ENCODE measurements at regions not wholly inside any gene's neighbourhood (a gene's known extent, or its start where the extent isn't known, plus 50 kb on each side); places are given as distances from the start of the nearest gene placed in this dataset.

DNA sequence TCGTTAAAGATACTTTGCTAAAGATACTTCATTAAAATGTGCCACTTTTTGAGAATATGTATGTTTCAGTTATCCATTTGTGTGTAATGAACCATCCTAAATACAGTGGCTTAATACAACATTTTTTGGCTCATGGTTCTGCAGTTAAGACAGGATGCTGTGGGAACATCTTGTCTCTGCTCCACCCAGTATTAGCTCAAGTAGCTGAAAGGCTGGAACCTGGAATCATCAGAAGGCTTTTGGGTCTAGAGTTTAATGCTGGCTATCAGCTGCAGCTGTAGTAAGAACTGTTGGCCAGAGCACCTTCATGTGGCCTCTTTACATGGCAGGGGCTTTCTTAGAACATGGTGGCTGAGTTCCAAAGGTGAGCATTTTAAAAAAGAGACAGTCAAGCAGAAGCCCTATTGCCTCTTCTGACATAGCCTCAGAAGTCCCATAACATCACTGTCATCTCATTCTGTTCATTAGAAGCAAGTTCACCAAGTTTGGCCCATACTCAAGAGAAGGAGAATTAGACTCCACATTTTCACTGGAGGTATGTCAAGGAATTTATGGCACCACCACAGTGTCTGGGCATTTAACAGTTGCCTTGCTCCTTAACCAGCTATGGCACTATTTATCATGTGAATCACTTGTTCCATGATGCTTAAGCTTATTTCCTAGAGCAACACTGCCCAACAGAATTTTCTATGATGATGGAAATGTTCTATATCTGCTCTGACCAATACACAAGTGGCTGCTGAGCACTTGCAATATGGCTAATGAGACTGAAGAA is 70.4 kb upstream of the PDZRN3 start:
- ChIA-PET POLR2A (no interaction called here), CTCF (interaction anchor here (1.1 kb wide), 1 partner anchor 13 kb away, joined by 6 read pairs; no protein-coding TSS in a partner anchor)
- DNase-seq (ENCODE audit: extremely low spot score) = no peak
- TF ChIP-seq, protein P1, sequence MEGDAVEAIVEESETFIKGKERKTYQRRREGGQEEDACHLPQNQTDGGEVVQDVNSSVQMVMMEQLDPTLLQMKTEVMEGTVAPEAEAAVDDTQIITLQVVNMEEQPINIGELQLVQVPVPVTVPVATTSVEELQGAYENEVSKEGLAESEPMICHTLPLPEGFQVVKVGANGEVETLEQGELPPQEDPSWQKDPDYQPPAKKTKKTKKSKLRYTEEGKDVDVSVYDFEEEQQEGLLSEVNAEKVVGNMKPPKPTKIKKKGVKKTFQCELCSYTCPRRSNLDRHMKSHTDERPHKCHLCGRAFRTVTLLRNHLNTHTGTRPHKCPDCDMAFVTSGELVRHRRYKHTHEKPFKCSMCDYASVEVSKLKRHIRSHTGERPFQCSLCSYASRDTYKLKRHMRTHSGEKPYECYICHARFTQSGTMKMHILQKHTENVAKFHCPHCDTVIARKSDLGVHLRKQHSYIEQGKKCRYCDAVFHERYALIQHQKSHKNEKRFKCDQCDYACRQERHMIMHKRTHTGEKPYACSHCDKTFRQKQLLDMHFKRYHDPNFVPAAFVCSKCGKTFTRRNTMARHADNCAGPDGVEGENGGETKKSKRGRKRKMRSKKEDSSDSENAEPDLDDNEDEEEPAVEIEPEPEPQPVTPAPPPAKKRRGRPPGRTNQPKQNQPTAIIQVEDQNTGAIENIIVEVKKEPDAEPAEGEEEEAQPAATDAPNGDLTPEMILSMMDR (IDR thresholded peaks at IDR 0.05; ENCODE audit: control extremely low read depth, extremely low read depth, low read depth, missing control alignments) = no peak

DNA sequence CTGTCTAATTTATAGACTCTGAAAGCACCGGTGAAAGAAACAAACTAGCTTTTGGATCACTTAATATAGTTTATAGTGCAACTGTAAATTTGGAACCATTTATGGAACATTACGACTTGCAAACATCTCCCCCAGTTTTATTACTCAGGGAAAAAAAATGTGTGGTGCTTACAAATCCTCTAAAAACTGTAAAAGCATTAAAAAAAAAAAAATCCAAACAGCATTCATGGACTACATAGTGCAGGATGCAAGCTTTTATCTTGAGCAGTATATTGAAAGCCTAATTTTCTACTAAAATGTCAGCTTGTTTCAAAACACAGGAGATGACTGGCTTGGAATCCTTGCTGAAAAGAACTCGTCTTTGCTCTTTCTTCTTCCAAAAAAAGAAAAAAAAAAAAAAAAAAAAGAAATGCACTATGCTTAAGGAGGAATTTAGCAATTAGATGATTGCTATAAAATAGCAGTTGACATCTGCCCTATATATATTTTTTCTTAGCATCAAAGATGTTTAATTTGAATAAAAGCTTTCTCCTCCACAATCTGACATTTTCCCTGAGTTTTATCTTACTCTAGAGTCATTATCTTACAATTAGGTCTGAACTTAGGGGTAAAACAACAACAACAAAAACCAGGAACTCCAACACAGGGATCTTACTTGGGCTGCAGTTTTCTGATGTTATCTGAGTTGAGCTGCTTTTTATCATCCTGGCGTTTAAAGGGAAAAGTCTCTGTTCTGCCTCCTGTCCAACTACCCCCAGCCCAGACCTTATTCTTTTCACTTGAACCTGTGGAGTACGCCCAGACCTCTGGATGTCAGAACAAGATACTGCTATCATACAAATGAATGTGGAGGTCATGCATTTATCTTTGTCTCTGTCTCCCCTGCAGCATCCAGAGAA is 62.6 kb upstream of the PDZRN3 start:
- CTCF ChIA-PET = interaction anchor here (2.4 kb wide), 1 partner anchor 10 kb away, joined by 10 read pairs; no protein-coding TSS in a partner anchor
- TF ChIP-seq, protein P1 (IDR thresholded peaks at IDR 0.05; ENCODE audit: control extremely low read depth, extremely low read depth, low read depth, missing control alignments) = no peak
- no peak for DNase-seq (ENCODE audit: extremely low spot score)
- POLR2A ChIA-PET = interaction anchor here (0.6 kb wide), 1 partner anchor 49 kb away, joined by 9 read pairs; no protein-coding TSS in a partner anchor

DNA sequence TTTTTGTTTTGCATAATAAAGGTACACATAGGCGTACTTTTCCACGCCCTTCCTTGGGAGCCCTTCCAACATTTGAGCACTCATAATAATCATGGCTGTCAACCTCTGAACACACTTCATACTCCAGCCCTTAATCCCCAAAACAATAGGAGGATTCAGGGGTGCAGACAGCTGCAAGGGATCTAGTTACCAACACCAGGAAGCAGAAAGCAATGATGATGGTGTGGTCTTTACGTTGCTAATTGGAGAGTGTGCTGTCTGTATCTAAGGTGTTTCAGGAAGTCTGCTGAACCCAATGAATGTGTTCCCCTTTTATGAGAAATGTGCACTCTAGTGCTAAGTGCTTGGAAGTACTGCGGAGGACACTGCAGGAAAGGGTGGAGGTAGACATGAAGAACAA is 60.3 kb upstream of the PDZRN3 start:
- TF ChIP-seq, protein P1 (IDR thresholded peaks at IDR 0.05; ENCODE audit: control extremely low read depth, extremely low read depth, low read depth, missing control alignments) = no peak
- ChIA-PET POLR2A (no interaction called here), CTCF (interaction anchor here (0.9 kb wide), 1 partner anchor 13 kb away, joined by 3 read pairs; no protein-coding TSS in a partner anchor)
- DNase-seq (ENCODE audit: extremely low spot score) = no peak

DNA sequence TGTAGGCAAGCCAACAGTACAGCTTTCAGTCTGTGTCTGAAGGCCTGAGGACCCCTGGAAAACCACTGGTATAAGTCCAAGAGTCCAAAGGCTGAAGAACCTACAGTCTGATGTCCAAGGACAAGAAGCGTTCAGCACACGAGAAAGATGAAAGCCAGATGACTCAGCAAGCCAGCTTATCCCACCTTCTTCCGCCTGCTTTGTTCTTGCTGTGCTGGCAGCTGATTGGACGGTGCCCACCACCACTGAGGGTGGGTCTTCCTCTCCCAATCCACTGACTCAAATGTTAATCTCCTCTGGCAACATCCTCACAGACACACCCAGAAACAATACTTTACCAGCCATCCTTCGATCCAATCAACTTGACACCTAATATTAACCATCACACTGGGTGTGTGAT is 59.0 kb upstream of the PDZRN3 start:
- TF ChIP-seq, protein P1 (IDR thresholded peaks at IDR 0.05; ENCODE audit: control extremely low read depth, extremely low read depth, low read depth, missing control alignments) = no peak
- CTCF ChIA-PET = no interaction called here
- no peak for DNase-seq (ENCODE audit: extremely low spot score)
- POLR2A ChIA-PET = no interaction called here

DNA sequence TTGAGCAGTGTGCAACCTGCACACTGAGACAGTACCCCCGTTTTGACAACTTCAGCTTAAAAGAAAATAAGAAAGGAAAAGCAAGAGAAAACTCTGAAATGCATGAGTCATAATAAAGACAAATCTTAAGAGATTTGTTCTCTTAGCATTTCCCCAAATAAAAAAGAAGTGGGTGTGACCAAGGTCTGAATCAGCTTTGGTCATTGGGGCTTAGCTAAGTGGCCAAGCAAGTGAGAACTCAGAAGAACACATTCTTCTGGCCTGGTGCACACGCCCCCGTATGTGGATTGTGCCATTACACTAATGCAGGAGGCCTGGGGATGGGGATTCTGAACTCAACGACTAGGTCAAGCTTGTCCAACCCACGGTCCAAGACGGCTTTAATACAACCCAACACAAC is 56.9 kb upstream of the PDZRN3 start:
- TF ChIP-seq, protein P1 (IDR thresholded peaks at IDR 0.05; ENCODE audit: control extremely low read depth, extremely low read depth, low read depth, missing control alignments) = no peak
- ChIA-PET CTCF (interaction anchor here (1.0 to 1.8 kb wide), 2 partner anchors 9 to 14 kb away, joined by 3 to 6 read pairs; no protein-coding TSS in a partner anchor), POLR2A (no interaction called here)
- no peak for DNase-seq (ENCODE audit: extremely low spot score)

DNA sequence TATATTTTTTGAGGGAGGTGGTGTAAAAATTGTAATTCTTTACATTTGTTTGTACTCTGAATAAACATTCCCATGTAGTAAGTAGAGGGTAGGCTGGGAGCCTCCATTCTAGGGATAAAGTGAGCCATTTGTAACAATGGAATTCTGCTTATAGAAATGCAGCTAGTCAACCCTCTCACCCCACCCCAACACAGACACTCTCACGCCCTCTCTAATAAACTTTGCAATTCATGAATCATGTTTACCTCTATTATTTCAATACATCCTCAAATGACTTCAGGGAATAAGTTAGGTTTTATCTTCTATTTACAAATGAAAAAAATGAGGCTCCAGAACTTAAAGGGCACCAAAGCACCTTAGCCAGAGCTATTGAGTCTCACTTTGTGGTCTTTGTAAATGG is 56.5 kb upstream of the PDZRN3 start:
- ChIA-PET POLR2A (no interaction called here), CTCF (interaction anchor here (1.0 kb wide), 1 partner anchor 8 kb away, joined by 3 read pairs; no protein-coding TSS in a partner anchor)
- TF ChIP-seq, protein P1 (IDR thresholded peaks at IDR 0.05; ENCODE audit: control extremely low read depth, extremely low read depth, low read depth, missing control alignments) = no peak
- DNase-seq (ENCODE audit: extremely low spot score) = no peak

All from GM10248 (cell line).